Calu3 (cell line): ENCODE measurements at regions not wholly inside any gene's neighbourhood (a gene's known extent, or its start where the extent isn't known, plus 50 kb on each side); places are given as distances from the start of the nearest gene placed in this dataset.

ENCODE experiments used
- BruUV-seq: library from RNA; stranded (reverse); fragments of 400-500 nt; replicated peaks from 2 replicates; lab custom pipeline; 2021; lab: Mats Ljungman, UMichigan
- CTCF ChIA-PET: fragments of 300-600 bp; sonication (Branson Sonifier 250); formaldehyde crosslinking; loops from one replicate; lab custom pipeline; 2022; ENCODE audit warnings: antibody characterized with exemption; lab: Charles Lee
- DNase-seq: peaks from one replicate; pipeline ENCODE4 v3.0.0; 2022
- H3K27ac Mint-ChIP-seq: one replicate; pipeline ENCODE4 v1.8.0; 2022; ENCODE audit warnings: mixed read lengths; ENCODE audit not compliant: unreplicated experiment
- H3K27me3 Mint-ChIP-seq: one replicate; pipeline ENCODE4 v1.8.0; 2022; ENCODE audit warnings: mixed read lengths; ENCODE audit not compliant: unreplicated experiment
- H3K36me3 Mint-ChIP-seq: one replicate; pipeline ENCODE4 v1.8.0; 2022; ENCODE audit warnings: mild to moderate bottlenecking, moderate library complexity, mixed read lengths; ENCODE audit not compliant: insufficient read depth, unreplicated experiment
- H3K4me1 Mint-ChIP-seq: one replicate; pipeline ENCODE4 v1.8.0; 2022; ENCODE audit warnings: mild to moderate bottlenecking, low read depth, mixed read lengths; ENCODE audit not compliant: unreplicated experiment
- H3K4me3 Mint-ChIP-seq: one replicate; pipeline ENCODE4 v1.8.0; 2022; ENCODE audit warnings: mild to moderate bottlenecking, low read depth, moderate library complexity, mixed read lengths; ENCODE audit not compliant: unreplicated experiment
- H3K9me3 Mint-ChIP-seq: one replicate; pipeline ENCODE4 v1.8.0; 2022; ENCODE audit warnings: low read depth, mixed read lengths; ENCODE audit not compliant: unreplicated experiment
- intact Hi-C: fragments of 100-400 bp; cut with micrococcal nuclease; formaldehyde crosslinking; loops from one replicate; pipeline ENCODE4 v1.10.0; 2022; ENCODE audit not compliant: unreplicated experiment
- TF ChIP-seq, protein P1 (sequence below): fragments of 200-600 bp; IDR thresholded peaks from one replicate; pipeline ENCODE4 v1.8.0; 2022; ENCODE audit warnings: antibody characterized with exemption; ENCODE audit not compliant: unreplicated experiment

DNA sequence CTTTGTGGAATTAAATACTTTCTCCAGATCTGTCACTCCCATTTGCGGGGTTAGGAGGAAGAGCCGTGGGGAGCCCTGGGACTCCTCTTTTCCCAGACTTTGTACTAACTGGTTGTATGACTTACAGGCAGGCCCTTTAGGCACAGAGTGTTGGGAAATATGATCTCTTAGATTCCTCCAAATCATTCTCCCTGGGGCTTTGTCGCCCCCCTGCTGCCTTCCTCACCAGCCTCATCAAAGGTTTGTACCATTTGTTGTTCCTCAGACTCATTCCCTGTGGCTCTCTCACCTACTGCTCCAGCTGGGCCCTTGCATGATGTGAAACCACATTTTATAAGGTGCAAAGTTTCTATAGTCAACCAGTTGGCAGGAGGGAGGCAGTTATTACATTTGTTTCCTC lies 56.4 kb downstream of the CRYGS start:
- no peak overlapping the region for H3K27ac Mint-ChIP-seq
- TF ChIP-seq, protein P1, sequence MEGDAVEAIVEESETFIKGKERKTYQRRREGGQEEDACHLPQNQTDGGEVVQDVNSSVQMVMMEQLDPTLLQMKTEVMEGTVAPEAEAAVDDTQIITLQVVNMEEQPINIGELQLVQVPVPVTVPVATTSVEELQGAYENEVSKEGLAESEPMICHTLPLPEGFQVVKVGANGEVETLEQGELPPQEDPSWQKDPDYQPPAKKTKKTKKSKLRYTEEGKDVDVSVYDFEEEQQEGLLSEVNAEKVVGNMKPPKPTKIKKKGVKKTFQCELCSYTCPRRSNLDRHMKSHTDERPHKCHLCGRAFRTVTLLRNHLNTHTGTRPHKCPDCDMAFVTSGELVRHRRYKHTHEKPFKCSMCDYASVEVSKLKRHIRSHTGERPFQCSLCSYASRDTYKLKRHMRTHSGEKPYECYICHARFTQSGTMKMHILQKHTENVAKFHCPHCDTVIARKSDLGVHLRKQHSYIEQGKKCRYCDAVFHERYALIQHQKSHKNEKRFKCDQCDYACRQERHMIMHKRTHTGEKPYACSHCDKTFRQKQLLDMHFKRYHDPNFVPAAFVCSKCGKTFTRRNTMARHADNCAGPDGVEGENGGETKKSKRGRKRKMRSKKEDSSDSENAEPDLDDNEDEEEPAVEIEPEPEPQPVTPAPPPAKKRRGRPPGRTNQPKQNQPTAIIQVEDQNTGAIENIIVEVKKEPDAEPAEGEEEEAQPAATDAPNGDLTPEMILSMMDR = no peak
- DNase-seq = no peak
- BruUV-seq = no TSS peak
- H3K36me3 Mint-ChIP-seq = no peaks in the 10 kb centered on the region
- no peak overlapping the region for H3K4me3 Mint-ChIP-seq
- intact Hi-C loops = no loop called here
- no peaks in the 10 kb centered on the region for H3K4me1 Mint-ChIP-seq
- CTCF ChIA-PET = no interaction called here
- H3K27me3 Mint-ChIP-seq = peaks cover 72% of the 10 kb centered on the region
- H3K9me3 Mint-ChIP-seq = no peaks in the 10 kb centered on the region

DNA sequence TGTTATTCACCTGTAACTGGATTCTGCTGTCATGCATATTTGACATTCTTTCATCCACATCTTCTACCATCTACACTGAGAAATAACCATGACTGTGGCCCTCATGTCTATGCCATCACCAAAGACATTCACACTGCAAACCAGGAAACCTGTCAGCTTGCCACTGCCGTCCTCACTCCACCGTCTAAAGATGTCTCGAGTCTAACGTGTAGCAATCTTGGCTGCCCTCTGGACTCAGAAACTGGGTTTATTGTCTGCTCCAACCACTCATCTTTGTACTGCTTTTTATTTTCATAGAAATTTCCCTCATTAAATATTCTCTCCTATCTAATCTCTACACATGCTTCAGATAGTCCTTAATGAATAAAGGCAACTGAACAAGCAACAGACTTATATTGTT lies 57.1 kb downstream of the CRYGS start:
- TF ChIP-seq, protein P1 = no peak
- CTCF ChIA-PET = no interaction called here
- Mint-ChIP-seq H3K36me3 (no peaks in the 10 kb centered on the region), H3K9me3 (no peaks in the 10 kb centered on the region), H3K4me3 (no peak overlapping the region), H3K27ac (no peak overlapping the region), H3K27me3 (peaks cover 68% of the 10 kb centered on the region), H3K4me1 (no peaks in the 10 kb centered on the region)
- intact Hi-C loops = no loop called here
- no peak for DNase-seq
- no TSS peak for BruUV-seq

DNA sequence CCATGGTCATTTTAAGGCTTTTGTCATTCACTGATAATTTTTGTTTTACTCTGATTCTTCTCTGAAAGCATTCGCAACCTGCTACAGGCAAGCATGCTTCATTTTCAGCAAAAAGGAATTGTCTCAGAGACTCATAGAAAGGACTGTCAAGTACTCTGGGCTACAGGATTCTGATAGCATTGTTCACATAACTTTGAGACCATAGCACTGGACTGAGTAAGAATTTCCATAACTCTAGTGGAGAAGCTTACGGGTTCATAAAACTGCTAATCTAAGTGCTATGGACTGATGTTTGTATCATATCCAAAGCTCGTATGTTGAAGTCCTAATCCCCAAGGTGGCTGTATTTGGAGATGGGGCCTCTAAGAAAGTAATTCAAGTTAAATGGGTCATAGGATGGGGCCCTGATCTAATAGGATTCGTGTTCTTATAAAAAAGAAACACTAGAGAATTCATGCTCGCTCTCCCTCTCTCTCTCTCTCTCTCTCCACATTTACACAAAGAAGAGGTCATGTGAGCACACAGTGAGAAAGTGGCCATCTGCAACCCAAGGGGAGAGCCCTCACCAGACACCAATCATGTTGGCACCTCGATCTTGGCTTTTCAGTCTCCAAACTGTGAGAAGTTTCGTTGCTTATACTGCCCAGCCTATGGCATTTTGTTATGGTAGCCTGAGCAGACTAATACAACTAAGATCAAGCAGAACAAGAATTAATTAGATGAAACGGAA lies 60.4 kb downstream of the CRYGS start:
- Mint-ChIP-seq H3K27me3 (peaks cover 52% of the 10 kb centered on the region), H3K4me3 (no peak overlapping the region), H3K36me3 (no peaks in the 10 kb centered on the region), H3K27ac (no peak overlapping the region), H3K9me3 (no peaks in the 10 kb centered on the region), H3K4me1 (no peaks in the 10 kb centered on the region)
- intact Hi-C loops = no loop called here
- DNase-seq = no peak
- BruUV-seq = no TSS peak
- TF ChIP-seq, protein P1 = no peak
- CTCF ChIA-PET = interaction anchor here (0.7 kb wide), 1 partner anchor 44 kb away, joined by 3 read pairs; no protein-coding TSS in a partner anchor

DNA sequence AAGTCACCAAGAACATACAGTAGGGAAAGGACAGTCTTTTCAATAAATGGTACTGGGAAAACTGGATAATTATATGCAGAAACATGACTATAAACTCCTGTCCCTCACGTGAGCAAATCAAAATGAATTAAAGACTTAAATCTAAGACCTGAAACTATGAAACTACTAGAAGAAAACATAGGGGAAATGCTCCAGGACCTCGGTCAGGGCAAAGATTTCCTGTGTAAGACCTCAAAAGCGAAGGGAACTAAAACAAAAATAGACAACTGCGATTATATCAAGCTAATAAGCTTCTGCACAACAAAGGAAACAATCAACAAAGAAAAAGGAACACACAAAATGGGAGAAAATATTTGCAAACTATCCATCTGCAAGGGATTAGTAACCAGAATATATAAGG lies 62.7 kb downstream of the CRYGS start:
- H3K4me1 Mint-ChIP-seq = no peaks in the 10 kb centered on the region
- CTCF ChIA-PET = no interaction called here

More for the DNA sequence above, 62.7 kb downstream of the CRYGS start:
- no TSS peak for BruUV-seq
- H3K9me3 Mint-ChIP-seq = no peaks in the 10 kb centered on the region
- intact Hi-C loops = no loop called here
- no peaks in the 10 kb centered on the region for H3K36me3 Mint-ChIP-seq
- H3K27me3 Mint-ChIP-seq = peaks cover 52% of the 10 kb centered on the region
- no peak overlapping the region for H3K27ac Mint-ChIP-seq
- no peak for DNase-seq
- no peak overlapping the region for H3K4me3 Mint-ChIP-seq
- TF ChIP-seq, protein P1 = no peak
